Hematopoietic multipotent progenitor cell treated with erythropoietin and hydrocortisone succinate and interleukin-3 and kit ligand, for 17 days (in vitro differentiated cells): ENCODE measurements at regions not wholly inside any gene's neighbourhood (a gene's known extent, or its start where the extent isn't known, plus 50 kb on each side); places are given as distances from the start of the nearest gene placed in this dataset.
"Not testable (repeated sequence)": the region's sequence is repeated elsewhere in the genome, so short reads cannot be mapped to it uniquely, and the experiment has no call there.

ENCODE experiments used
- DNase-seq: peaks from one replicate; pipeline ENCODE4 v3.0.0-alpha.2; 2015; ENCODE audit warnings: low spot score

DNA sequence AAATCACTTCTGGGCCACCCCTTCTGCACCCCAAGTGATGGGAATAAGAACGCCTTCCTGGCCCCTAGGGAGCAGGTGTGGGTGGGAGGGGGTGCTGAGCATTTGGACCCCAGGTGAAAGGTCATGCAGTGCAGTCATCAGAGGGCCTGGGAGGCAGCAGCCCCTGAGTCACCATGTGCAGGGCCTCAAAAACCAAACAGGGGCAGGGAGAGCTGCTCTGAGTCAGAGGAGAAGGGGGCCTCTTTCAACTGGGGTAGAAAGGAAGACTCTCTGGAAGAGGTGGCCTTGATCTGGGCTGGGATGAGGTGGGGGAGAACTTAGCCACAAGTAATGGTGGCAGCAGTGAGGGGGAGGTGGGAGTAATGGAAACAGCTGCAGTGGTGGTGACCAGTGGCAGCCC, 164.3 kb downstream of the BUB3 start:
- no peak for DNase-seq

DNA sequence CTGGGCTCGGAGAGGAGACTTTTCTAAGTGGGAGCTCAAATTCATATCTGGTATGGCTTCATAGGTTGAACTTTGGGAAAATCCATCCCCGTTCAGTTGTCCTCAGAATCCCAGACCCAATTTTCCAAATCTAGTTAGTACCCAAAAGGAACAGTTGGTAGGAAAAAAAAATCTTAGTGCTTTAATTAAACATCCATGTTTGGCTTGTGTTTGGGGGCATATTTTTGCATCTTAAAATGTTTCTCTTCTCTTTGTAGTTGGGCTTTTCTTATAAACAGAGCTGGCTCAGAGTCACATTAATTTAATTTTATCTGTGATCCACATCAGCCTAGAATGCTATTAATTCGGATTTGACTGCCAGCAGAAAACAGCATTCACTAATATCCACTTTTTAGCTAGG, 165.9 kb downstream of the BUB3 start:
- DNase-seq, result no peak

- no peak for DNase-seq
These were observed 169.7 kb downstream of the BUB3 start for GRCh38 chr10:123323884-123324283.

- DNase-seq, result no peak
These were observed 171.5 kb downstream of the BUB3 start for GRCh38 chr10:123325663-123326190.

- no peak for DNase-seq
These were observed 172.5 kb downstream of the BUB3 start for GRCh38 chr10:123326674-123327073.

DNA sequence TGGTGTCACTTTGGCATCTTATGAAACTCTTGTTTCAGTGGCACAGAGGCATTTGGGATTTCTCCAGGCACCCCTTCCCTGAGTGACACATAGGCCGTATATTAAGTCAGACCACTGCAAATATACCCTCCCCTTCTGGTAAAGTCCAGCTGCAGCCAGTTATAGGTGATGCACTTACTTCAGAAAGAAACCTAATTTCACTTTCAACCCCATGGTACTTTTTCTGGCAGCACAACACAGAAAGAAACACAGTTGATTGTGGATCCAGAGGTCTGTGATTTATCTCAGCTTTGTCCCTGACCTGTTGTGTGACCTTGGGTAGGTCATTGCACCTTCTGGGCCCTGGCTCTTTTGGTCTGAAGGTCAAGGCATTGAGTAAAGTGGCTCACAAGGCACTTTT, 173.2 kb downstream of the BUB3 start:
- no peak for DNase-seq

DNA sequence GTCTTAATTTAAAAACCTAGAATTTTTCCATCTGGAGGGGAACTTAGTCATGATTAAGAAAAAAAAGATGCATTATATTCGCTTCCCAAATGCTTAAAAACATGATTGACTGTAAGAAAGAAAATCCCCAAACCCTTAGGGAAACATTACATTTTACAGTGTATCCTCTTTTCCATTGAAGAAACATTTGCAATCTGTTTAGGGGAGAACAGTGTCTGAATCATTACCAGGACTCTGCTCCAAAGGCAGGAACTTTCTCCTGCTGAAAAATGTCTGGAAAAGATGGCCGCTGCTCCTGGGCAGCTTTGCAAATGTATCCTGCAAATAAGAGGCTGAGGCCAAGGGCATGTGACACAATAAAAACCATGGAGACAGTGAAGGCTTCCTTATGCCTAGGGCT, 173.7 kb downstream of the BUB3 start:
- DNase-seq, result no peak

- no peak for DNase-seq
These were observed 177.2 kb downstream of the BUB3 start for GRCh38 chr10:123331438-123331837.

- DNase-seq, result no peak
These were observed 192.4 kb downstream of the BUB3 start for GRCh38 chr10:123346581-123346980.

GRCh38 chr10:123348691-123349572, 194.7 kb downstream of the BUB3 start:
- DNase-seq, result no peak

- no peak for DNase-seq
These were observed 197.5 kb downstream of the BUB3 start for GRCh38 chr10:123351715-123352114.

- no peak for DNase-seq
These were observed 200.3 kb downstream of the BUB3 start for GRCh38 chr10:123354521-123354920.

DNA sequence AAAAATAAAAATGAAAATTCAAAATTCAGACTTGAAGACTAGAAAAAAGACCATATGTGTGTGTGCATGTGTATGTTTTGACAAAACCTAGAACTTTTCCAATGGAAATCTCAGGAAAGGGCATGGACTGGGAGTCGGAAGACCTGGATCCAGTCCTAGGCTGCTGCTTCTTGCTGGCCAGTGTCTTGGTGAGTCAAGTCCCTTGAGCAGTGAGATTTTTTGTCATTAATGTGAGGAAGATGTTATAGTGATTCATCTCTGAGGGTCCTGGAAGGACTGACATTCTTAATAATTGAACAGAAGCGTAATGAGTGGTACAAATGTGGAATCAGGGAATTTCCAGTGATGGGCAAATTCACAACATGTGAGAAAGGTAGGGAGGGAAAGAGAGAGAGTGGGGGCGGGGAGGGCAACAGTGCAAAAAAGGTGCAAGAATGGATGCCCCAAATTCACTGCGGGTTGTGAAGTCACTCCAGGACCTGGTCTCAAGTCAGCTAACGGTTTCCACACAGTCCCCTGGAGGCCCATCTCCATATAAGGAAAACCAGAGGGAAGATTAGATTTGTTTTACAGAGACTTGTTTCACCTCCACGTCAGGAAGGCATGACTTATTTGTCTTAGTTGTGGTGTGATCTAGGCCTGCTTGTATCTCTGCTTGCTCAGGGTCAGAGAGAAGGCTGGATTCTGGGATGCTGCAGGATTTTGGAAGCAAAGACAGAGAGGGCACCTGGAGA, 201.7 kb downstream of the BUB3 start:
- DNase-seq, result no peak

- DNase-seq, result no peak
These were observed 202.6 kb downstream of the BUB3 start for GRCh38 chr10:123356799-123357198.

DNA sequence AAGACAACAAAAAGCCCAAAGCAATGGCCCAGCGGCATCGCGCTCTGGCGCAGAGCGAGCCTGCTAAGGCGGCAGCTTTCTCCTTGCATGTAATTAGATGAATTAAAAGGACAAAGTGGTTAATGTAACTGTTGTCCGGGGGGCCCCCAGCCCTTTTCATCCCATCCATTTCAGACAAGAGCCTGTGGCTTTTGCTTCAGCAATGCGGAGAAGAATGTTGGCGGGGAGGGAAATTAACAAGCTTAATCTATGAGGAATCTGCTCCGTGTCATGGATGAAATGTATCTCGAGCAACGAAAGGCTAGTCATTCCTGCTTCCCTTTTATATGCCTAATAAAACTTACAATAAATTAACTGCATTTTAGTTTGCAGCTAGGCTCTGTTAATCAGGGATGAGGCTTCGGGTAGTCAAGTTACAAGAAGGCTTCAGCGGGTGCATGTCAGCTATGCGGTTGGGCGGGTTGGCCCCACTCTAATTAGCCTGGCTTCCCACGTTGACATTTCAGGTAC, 203.3 kb downstream of the BUB3 start:
- no peak for DNase-seq

GRCh38 chr10:123359539-123359938, 205.3 kb downstream of the BUB3 start:
- DNase-seq, result no peak

DNA sequence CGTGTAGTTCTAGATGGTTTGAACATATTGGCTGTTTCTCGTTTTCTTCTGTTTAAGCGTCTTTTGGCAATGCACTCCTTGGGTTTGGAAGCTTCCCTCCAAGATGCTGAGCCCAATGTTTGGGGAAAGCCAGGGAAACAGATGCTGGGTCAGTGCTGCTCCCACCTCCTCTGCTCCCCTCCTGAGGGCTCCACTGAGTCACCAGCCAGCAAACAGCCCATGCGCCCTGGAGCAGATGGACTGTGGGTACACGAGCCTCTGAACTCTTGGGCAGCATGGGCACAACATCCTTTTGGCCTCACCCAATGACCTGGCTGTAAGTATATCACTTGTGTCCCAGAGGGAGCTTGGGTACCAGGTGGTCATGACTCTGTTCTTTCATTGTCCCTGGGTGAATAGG, 207.6 kb downstream of the BUB3 start:
- no peak for DNase-seq

DNA sequence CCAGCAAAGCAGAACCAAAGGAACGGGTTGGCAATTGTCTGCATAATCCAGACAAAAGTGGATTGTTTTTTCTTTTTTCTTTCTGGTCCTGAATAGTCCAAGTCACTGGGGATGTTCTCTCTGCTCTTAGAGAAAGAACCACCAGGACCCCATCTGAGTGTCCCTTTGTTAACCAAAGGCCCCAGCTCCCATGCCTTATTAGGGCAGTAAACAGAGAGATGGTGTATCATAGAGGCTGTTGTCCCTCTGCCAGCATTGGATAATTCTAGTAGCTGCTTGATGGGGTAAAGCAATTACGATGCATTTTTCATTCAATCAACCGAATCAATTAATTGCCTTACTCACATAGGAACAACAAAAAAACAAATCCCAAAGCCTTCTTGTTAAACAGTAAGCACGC, 213.0 kb downstream of the BUB3 start:
- no peak for DNase-seq

DNA sequence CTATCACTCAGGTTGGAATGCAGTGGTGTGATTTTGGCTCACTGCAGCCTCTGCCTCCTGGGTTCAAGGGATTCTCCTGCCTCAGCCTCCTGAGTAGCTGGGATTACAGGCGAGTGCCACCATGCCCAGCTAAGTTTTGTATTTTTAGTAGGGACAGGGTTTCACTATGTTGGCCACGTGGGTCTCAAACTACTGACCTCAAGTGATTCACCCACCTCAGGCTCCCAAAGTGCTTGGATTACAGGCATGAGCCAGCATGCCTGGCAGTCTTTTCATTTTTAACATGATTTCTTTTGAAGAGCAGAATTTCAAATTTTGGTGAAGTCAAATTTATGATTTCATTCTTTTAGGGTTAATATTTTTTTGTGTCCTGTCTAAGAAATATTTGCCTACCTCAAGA, 217.4 kb downstream of the BUB3 start:
- DNase-seq, result not testable (repeated sequence)

- DNase-seq, result no peak
These were observed 219.4 kb downstream of the BUB3 start for GRCh38 chr10:123373591-123373990.

- DNase-seq, result no peak
These were observed 220.9 kb downstream of the BUB3 start for GRCh38 chr10:123375097-123375496.

- DNase-seq, result no peak
These were observed 221.5 kb downstream of the BUB3 start for GRCh38 chr10:123375738-123376137.

- DNase-seq, result no peak
These were observed 223.7 kb downstream of the BUB3 start for GRCh38 chr10:123377883-123378282.
